HEK293 (cell line): ENCODE measurements at regions not wholly inside any gene's neighbourhood (a gene's known extent, or its start where the extent isn't known, plus 50 kb on each side); places are given as distances from the start of the nearest gene placed in this dataset.

Experiments used
- CTCF ChIA-PET: fragments of 350-600 bp; formaldehyde crosslinking; extraction: SDS; loops from one replicate; lab custom pipeline; 2021; ENCODE audit warnings: antibody characterized with exemption; lab: Yijun Ruan, JAX
- POLR2A ChIA-PET: fragments of 300-600 bp; formaldehyde crosslinking; extraction: SDS; loops from one replicate; lab custom pipeline; 2020; ENCODE audit warnings: antibody characterized with exemption, inconsistent platforms; lab: Yijun Ruan, JAX
- H3K27ac ChIP-seq: fragments of 200-500 bp; sonication (Bioruptor generic); 2 replicates; pipeline ENCODE4 v1.5.1; 2014; ENCODE audit warnings: low read depth, low read length, control low read depth, inconsistent platforms; ENCODE audit errors: extremely low read depth
- H3K36me3 ChIP-seq, 2 experiments: fragments of 200-500 bp in 1 of 2; sonication (Bioruptor generic) in 1 of 2; 1 replicate in 1 of 2; 2 replicates in 1 of 2; pipeline ENCODE4 v1.5.1; 2014 to 2017; ENCODE audit warnings: inconsistent platforms in 2 of 2, low read length in 2 of 2; ENCODE audit not compliant: control insufficient read depth in 2 of 2, insufficient read depth in 1 of 2
- H3K4me1 ChIP-seq: fragments of 200-500 bp; sonication (Bioruptor generic); 2 replicates; pipeline ENCODE4 v1.5.1; 2014; ENCODE audit warnings: mild to moderate bottlenecking, low read length, inconsistent platforms; ENCODE audit not compliant: control insufficient read depth, insufficient read depth
- H3K4me3 ChIP-seq: 2 replicates; pipeline ENCODE4 v1.5.1; 2011; ENCODE audit warnings: low read depth, mild to moderate bottlenecking, control low read depth, low read length, moderate library complexity
- H3K9me3 ChIP-seq: fragments of 200-500 bp; sonication (Bioruptor generic); 2 replicates; pipeline ENCODE4 v1.5.1; 2014; ENCODE audit warnings: low read depth, low read length, inconsistent platforms; ENCODE audit not compliant: control insufficient read depth, insufficient read depth
- HOXA7 ChIP-seq: sonication (generic); formaldehyde crosslinking; IDR thresholded peaks from 2 replicates; pipeline ENCODE4 v1.8.1; 2022; ENCODE audit warnings: missing genetic modification reagents, borderline replicate concordance
- HOXC10 ChIP-seq: sonication (generic); formaldehyde crosslinking; IDR thresholded peaks from 2 replicates; pipeline ENCODE4 v1.8.1; 2023; ENCODE audit warnings: mild to moderate bottlenecking, missing genetic modification reagents
- KLF10 ChIP-seq: fragments of 450-650 bp; IDR thresholded peaks from 2 replicates; pipeline ENCODE4 v1.5.1; 2018; ENCODE audit warnings: missing biosample characterization, mild to moderate bottlenecking, missing genetic modification characterization
- ZBTB20 ChIP-seq: fragments of 450-650 bp; formaldehyde crosslinking; IDR thresholded peaks from 2 replicates; pipeline ENCODE4 v1.5.1; 2016; ENCODE audit warnings: missing biosample characterization, missing genetic modification characterization
- ZNF138 ChIP-seq: fragments of 450-650 bp; formaldehyde crosslinking; IDR thresholded peaks from 2 replicates; pipeline ENCODE4 v1.5.1; 2016; ENCODE audit warnings: missing biosample characterization, missing genetic modification characterization, borderline replicate concordance
- ZNF184 ChIP-seq: fragments of 450-650 bp; IDR thresholded peaks from 2 replicates; pipeline ENCODE4 v1.5.1; 2018; ENCODE audit warnings: missing biosample characterization, mild to moderate bottlenecking, missing genetic modification characterization
- ZNF211 ChIP-seq: fragments of 450-650 bp; formaldehyde crosslinking; IDR thresholded peaks from 2 replicates; pipeline ENCODE4 v1.5.1; 2016; ENCODE audit warnings: low read depth, missing biosample characterization, missing genetic modification characterization
- ZNF274 ChIP-seq, 2 experiments: fragments of 200-500 bp in 1 of 2; fragments of 450-650 bp in 1 of 2; sonication (Bioruptor generic) in 1 of 2; formaldehyde crosslinking in 1 of 2; IDR thresholded peaks; 2 replicates each; pipeline versions ENCODE4 v1.5.1 to v1.6.1; 2014 to 2016; ENCODE audit warnings: borderline replicate concordance in 1 of 2, inconsistent platforms in 1 of 2, low read length in 1 of 2, missing biosample characterization in 1 of 2, missing genetic modification characterization in 1 of 2
- ZNF350 ChIP-seq: fragments of 450-650 bp; formaldehyde crosslinking; IDR thresholded peaks from 2 replicates; pipeline ENCODE4 v1.5.0; 2017; ENCODE audit warnings: missing biosample characterization, mild to moderate bottlenecking, missing genetic modification characterization
- ZNF416 ChIP-seq: fragments of 450-650 bp; formaldehyde crosslinking; IDR thresholded peaks from 2 replicates; pipeline ENCODE4 v1.5.1; 2016; ENCODE audit warnings: missing biosample characterization, missing genetic modification characterization
- ZNF510 ChIP-seq: fragments of 450-650 bp; formaldehyde crosslinking; IDR thresholded peaks from 2 replicates; pipeline ENCODE4 v1.5.1; 2018; ENCODE audit warnings: mild to moderate bottlenecking, missing genetic modification characterization, missing biosample characterization; ENCODE audit not compliant: insufficient replicate concordance
- ZNF544 ChIP-seq: fragments of 450-650 bp; formaldehyde crosslinking; IDR thresholded peaks from 2 replicates; pipeline ENCODE4 v1.5.0; 2017; ENCODE audit warnings: missing biosample characterization, missing genetic modification characterization
- ZNF549 ChIP-seq: fragments of 450-650 bp; IDR thresholded peaks from 2 replicates; pipeline ENCODE4 v1.5.1; 2018; ENCODE audit warnings: missing biosample characterization, missing genetic modification characterization, mild to moderate bottlenecking, inconsistent platforms, moderate library complexity
- ZNF623 ChIP-seq: fragments of 450-650 bp; formaldehyde crosslinking; IDR thresholded peaks from 2 replicates; pipeline ENCODE4 v1.5.1; 2016; ENCODE audit warnings: missing biosample characterization, missing genetic modification characterization
- ZNF624 ChIP-seq: fragments of 450-650 bp; formaldehyde crosslinking; IDR thresholded peaks from 2 replicates; pipeline ENCODE4 v1.5.1; 2017; ENCODE audit warnings: missing biosample characterization, missing genetic modification characterization
- ZNF654 ChIP-seq: fragments of 450-650 bp; formaldehyde crosslinking; IDR thresholded peaks from 2 replicates; pipeline ENCODE4 v1.5.1; 2016; ENCODE audit warnings: low read depth, missing biosample characterization, missing genetic modification characterization
- ZNF792 ChIP-seq: fragments of 450-650 bp; formaldehyde crosslinking; IDR thresholded peaks from 2 replicates; pipeline ENCODE4 v1.5.1; 2016; ENCODE audit warnings: missing biosample characterization, missing genetic modification characterization
- ZXDB ChIP-seq: fragments of 450-650 bp; formaldehyde crosslinking; IDR thresholded peaks from 2 replicates; pipeline ENCODE4 v1.5.1; 2016; ENCODE audit warnings: missing biosample characterization, missing genetic modification characterization
- TF ChIP-seq, protein P1 (sequence below): fragments of 450-650 bp; formaldehyde crosslinking; IDR thresholded peaks from 2 replicates; pipeline ENCODE4; 2016; ENCODE audit warnings: missing biosample characterization, missing genetic modification characterization
- TF ChIP-seq, protein P2 (sequence below): fragments of 450-650 bp; formaldehyde crosslinking; IDR thresholded peaks from 2 replicates; pipeline ENCODE4 v1.5.1; 2016; ENCODE audit warnings: missing biosample characterization, missing genetic modification characterization, low read depth

DNA sequence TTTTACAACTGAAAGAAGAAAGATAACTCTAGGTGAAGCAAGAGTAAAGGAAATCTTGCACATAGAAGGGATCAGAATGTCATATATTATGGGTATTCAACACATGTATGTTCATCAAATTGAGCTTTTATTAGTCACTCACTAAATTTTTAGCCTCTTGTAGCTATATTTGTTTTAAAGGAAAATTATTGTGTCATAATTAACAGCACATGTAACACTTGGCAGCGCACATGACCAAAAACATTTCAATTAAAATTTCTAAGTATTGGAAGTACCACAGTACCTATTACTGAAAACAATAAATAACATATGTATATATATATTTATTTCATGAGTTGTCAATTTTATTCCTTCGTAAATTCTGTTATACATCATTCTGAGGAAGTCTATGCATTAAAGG, 2800.4 kb downstream of the PCDH9 start:
- Histone ChIP-seq H3K9me3 (no peaks in the 10 kb centered on the region), H3K4me3 (no peak overlapping the region), H3K36me3 (no peaks in the 10 kb centered on the region), H3K27ac (no peak overlapping the region), H3K4me1 (no peaks in the 10 kb centered on the region)
- POLR2A ChIA-PET, result no interaction called here
- TF ChIP-seq ZNF792, result no peak
- no peak for TF ChIP-seq ZNF654 (tag by site-specific recombination)
- TF ChIP-seq ZNF510 (tag by site-specific recombination), result no peak
- TF ChIP-seq ZNF544 (tag by site-specific recombination), result no peak
- TF ChIP-seq, protein P1, sequence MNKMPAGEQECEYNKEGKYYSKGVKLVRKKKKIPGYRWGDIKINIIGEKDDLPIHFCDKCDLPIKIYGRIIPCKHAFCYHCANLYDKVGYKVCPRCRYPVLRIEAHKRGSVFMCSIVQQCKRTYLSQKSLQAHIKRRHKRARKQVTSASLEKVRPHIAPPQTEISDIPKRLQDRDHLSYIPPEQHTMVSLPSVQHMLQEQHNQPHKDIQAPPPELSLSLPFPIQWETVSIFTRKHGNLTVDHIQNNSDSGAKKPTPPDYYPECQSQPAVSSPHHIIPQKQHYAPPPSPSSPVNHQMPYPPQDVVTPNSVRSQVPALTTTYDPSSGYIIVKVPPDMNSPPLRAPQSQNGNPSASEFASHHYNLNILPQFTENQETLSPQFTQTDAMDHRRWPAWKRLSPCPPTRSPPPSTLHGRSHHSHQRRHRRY (tag by site-specific recombination), result no peak
- TF ChIP-seq KLF10, result no peak
- TF ChIP-seq ZNF416, result no peak
- CTCF ChIA-PET, result no interaction called here

DNA sequence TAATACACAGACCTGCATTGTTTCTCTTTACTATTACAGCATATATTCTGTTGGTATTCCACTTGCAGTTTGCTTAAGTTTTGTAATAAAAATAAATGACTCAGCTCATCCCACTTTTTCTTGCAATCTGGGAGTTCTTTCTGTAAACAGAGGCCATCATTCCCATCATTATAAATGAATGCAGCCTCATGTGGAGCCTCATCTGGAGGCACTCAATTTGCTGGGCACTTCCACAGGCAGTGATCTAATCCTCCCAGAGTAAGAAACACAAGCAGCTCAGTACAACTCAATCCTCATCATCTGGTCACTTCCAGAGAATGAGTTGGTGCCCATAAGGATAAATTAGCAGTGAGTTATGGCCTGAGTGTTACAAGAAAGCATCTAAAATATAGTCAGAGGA, 2801.9 kb downstream of the PCDH9 start:
- Histone ChIP-seq H3K4me1 (no peaks in the 10 kb centered on the region), H3K36me3 (no peaks in the 10 kb centered on the region), H3K9me3 (no peaks in the 10 kb centered on the region), H3K27ac (no peak overlapping the region), H3K4me3 (no peak overlapping the region)
- TF ChIP-seq ZNF624 (tag by site-specific recombination) (no peak), ZNF350 (tag by site-specific recombination) (no peak), HOXA7 (no peak), ZNF138 (no peak), ZNF549 (no peak), ZNF211 (tag by site-specific recombination) (no peak), ZNF184 (tag by site-specific recombination) (no peak), ZNF623 (tag by site-specific recombination) (no peak), ZXDB (no peak), ZNF274 (IDR thresholded peaks at IDR 0.05; ENCODE audit: low read length) (no peak), ZNF274 (tag by site-specific recombination; IDR thresholded peaks at IDR 0.05; ENCODE audit: borderline replicate concordance) (no peak)
- TF ChIP-seq, protein P2, sequence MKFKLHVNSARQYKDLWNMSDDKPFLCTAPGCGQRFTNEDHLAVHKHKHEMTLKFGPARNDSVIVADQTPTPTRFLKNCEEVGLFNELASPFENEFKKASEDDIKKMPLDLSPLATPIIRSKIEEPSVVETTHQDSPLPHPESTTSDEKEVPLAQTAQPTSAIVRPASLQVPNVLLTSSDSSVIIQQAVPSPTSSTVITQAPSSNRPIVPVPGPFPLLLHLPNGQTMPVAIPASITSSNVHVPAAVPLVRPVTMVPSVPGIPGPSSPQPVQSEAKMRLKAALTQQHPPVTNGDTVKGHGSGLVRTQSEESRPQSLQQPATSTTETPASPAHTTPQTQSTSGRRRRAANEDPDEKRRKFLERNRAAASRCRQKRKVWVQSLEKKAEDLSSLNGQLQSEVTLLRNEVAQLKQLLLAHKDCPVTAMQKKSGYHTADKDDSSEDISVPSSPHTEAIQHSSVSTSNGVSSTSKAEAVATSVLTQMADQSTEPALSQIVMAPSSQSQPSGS, result no peak
- POLR2A ChIA-PET, result no interaction called here
- CTCF ChIA-PET, result no interaction called here

DNA sequence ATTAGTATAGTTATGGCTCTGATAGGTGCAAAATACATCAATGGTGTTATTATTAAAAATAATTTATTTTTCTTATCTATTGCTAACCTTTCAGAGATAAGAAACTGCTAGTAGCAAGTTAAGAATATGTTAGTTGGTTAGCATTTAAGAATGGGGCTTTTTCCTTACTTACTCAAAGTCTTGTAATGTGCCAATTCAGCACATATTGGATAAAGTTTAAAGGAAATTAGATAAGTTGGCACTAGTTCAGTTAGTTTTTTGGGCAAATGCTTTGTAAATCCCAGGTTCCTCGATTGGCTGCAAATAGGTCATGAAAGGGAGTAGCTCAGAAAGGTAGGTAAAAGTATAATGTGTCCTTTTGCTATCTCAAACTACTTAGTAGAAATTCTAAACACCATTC, 2806.7 kb downstream of the PCDH9 start:
- Histone ChIP-seq H3K9me3 (no peaks in the 10 kb centered on the region), H3K4me1 (no peaks in the 10 kb centered on the region), H3K36me3 (no peaks in the 10 kb centered on the region), H3K27ac (no peak overlapping the region), H3K4me3 (no peak overlapping the region)
- ChIA-PET CTCF (no interaction called here), POLR2A (no interaction called here)
- TF ChIP-seq HOXC10 (no peak), ZBTB20 (tag by site-specific recombination) (no peak)
- TF ChIP-seq, all 188 proteins: peak for 0
